BLaER1 (cell line): ENCODE measurements at regions not wholly inside any gene's neighbourhood (a gene's known extent, or its start where the extent isn't known, plus 50 kb on each side); places are given as distances from the start of the nearest gene placed in this dataset.

Source experiments
- H3K27ac ChIP-seq: shearing (Covaris generic); formaldehyde crosslinking; 2 replicates; pipeline ENCODE4 v1.8.1; 2022
- H3K27me3 ChIP-seq: shearing (Covaris generic); formaldehyde crosslinking; 2 replicates; pipeline ENCODE4 v1.8.1; 2022
- H3K36me3 ChIP-seq: shearing (Covaris generic); formaldehyde crosslinking; 2 replicates; pipeline ENCODE4 v1.8.1; 2022
- H3K4me1 ChIP-seq: shearing (Covaris generic); formaldehyde crosslinking; 2 replicates; pipeline ENCODE4 v1.8.1; 2022
- H3K4me2 ChIP-seq: shearing (Covaris generic); formaldehyde crosslinking; 2 replicates; pipeline ENCODE4 v1.8.1; 2022
- H3K4me3 ChIP-seq: shearing (Covaris generic); formaldehyde crosslinking; 2 replicates; pipeline ENCODE4 v1.8.1; 2022
- H3K9ac ChIP-seq: shearing (Covaris generic); formaldehyde crosslinking; 2 replicates; pipeline ENCODE4 v1.8.1; 2022
- H3K9me3 ChIP-seq: shearing (Covaris generic); formaldehyde crosslinking; 2 replicates; pipeline ENCODE4 v1.8.1; 2022
- H4K20me1 ChIP-seq: shearing (Covaris generic); formaldehyde crosslinking; 2 replicates; pipeline ENCODE4 v1.8.1; 2022
- Cebpa-rat ChIP-seq: shearing (Covaris generic); IDR thresholded peaks from 2 replicates; pipeline ENCODE4 v1.8.1; 2022

GRCh38 chr9:653856-654387 lies 187.6 kb upstream of the DMRT1 start:
- peaks cover 53% of the 10 kb centered on the region for H3K4me1 ChIP-seq

GRCh38 chr9:655875-656274 lies 185.6 kb upstream of the DMRT1 start:
- H4K20me1 ChIP-seq: no peaks in the 10 kb centered on the region

More at GRCh38 chr9:653856-654387, 187.6 kb upstream of the DMRT1 start:
- Histone ChIP-seq H3K27ac (no peak overlapping the region), H3K9ac (no peak overlapping the region), H3K4me2 (peak overlapping the region; percentile 40), H3K36me3 (no peaks in the 10 kb centered on the region), H4K20me1 (no peaks in the 10 kb centered on the region), H3K4me3 (no peak overlapping the region), H3K27me3 (no peaks in the 10 kb centered on the region; the same call in 1 of the 2 replicates), H3K9me3 (no peaks in the 10 kb centered on the region)
- no peak for TF ChIP-seq Cebpa-rat

GRCh38 chr9:656926-657568 lies 184.4 kb upstream of the DMRT1 start:
- no peak for TF ChIP-seq Cebpa-rat

More at GRCh38 chr9:655875-656274, 185.6 kb upstream of the DMRT1 start:
- Histone ChIP-seq H3K36me3 (no peaks in the 10 kb centered on the region), H3K4me3 (no peak overlapping the region), H3K9ac (no peak overlapping the region), H3K4me1 (peaks cover 52% of the 10 kb centered on the region), H3K27me3 (no peaks in the 10 kb centered on the region; the same call in 1 of the 2 replicates), H3K9me3 (no peaks in the 10 kb centered on the region), H3K4me2 (no peak overlapping the region), H3K27ac (no peak overlapping the region)
- TF ChIP-seq Cebpa-rat: no peak

GRCh38 chr9:659286-659685 lies 182.2 kb upstream of the DMRT1 start:
- H3K4me2 ChIP-seq: peak overlapping the region; percentile 65
- H3K27me3 ChIP-seq: no peaks in the 10 kb centered on the region; the same call in 1 of the 2 replicates
- no peaks in the 10 kb centered on the region for H4K20me1 ChIP-seq
- no peak overlapping the region for H3K27ac ChIP-seq
- no peak for TF ChIP-seq Cebpa-rat
- H3K4me3 ChIP-seq: no peak overlapping the region
- no peaks in the 10 kb centered on the region for H3K9me3 ChIP-seq
- H3K36me3 ChIP-seq: no peaks in the 10 kb centered on the region
- H3K4me1 ChIP-seq: peaks cover 29% of the 10 kb centered on the region
- no peak overlapping the region for H3K9ac ChIP-seq

More at GRCh38 chr9:656926-657568, 184.4 kb upstream of the DMRT1 start:
- H4K20me1 ChIP-seq: no peaks in the 10 kb centered on the region
- no peak overlapping the region for H3K4me3 ChIP-seq
- H3K4me1 ChIP-seq: peaks cover 45% of the 10 kb centered on the region
- H3K36me3 ChIP-seq: no peaks in the 10 kb centered on the region
- H3K9me3 ChIP-seq: no peaks in the 10 kb centered on the region
- H3K27me3 ChIP-seq: no peaks in the 10 kb centered on the region; the same call in 1 of the 2 replicates
- H3K4me2 ChIP-seq: no peak overlapping the region
- no peak overlapping the region for H3K9ac ChIP-seq
- H3K27ac ChIP-seq: no peak overlapping the region

GRCh38 chr9:660227-660626 lies 181.3 kb upstream of the DMRT1 start:
- no peak overlapping the region for H3K9ac ChIP-seq
- H4K20me1 ChIP-seq: no peaks in the 10 kb centered on the region
- H3K4me3 ChIP-seq: no peak overlapping the region
- H3K27me3 ChIP-seq: no peaks in the 10 kb centered on the region; the same call in 1 of the 2 replicates
- H3K4me1 ChIP-seq: peaks cover 20% of the 10 kb centered on the region
- H3K27ac ChIP-seq: no peak overlapping the region
- TF ChIP-seq Cebpa-rat: no peak
- H3K9me3 ChIP-seq: no peaks in the 10 kb centered on the region
- peak overlapping the region; percentile 65 for H3K4me2 ChIP-seq
- H3K36me3 ChIP-seq: no peaks in the 10 kb centered on the region

- Histone ChIP-seq H3K4me1 (peaks cover 19% of the 10 kb centered on the region), H3K4me2 (no peak overlapping the region), H3K9me3 (peaks cover under 1% of the 10 kb centered on the region), H3K4me3 (no peak overlapping the region), H3K36me3 (no peaks in the 10 kb centered on the region), H3K27me3 (no peaks in the 10 kb centered on the region; the same call in 1 of the 2 replicates), H3K9ac (no peak overlapping the region), H3K27ac (no peak overlapping the region), H4K20me1 (no peaks in the 10 kb centered on the region)
- no peak for TF ChIP-seq Cebpa-rat
These were observed 178.0 kb upstream of the DMRT1 start for GRCh38 chr9:663541-663940.

- no peaks in the 10 kb centered on the region for H3K27me3 ChIP-seq
- no peak overlapping the region for H3K4me2 ChIP-seq
- peaks cover 6% of the 10 kb centered on the region for H3K4me1 ChIP-seq
- H3K9ac ChIP-seq: no peak overlapping the region
- no peak overlapping the region for H3K27ac ChIP-seq
- H3K36me3 ChIP-seq: no peaks in the 10 kb centered on the region
- no peaks in the 10 kb centered on the region for H4K20me1 ChIP-seq
- H3K9me3 ChIP-seq: peaks cover 18% of the 10 kb centered on the region
- no peak for TF ChIP-seq Cebpa-rat
- no peak overlapping the region for H3K4me3 ChIP-seq
These were observed 176.2 kb upstream of the DMRT1 start for GRCh38 chr9:665296-665695.

GRCh38 chr9:671997-672396 lies 169.5 kb upstream of the DMRT1 start:
- no peak for TF ChIP-seq Cebpa-rat
- Histone ChIP-seq H3K27ac (no peak overlapping the region), H3K4me1 (peaks cover 14% of the 10 kb centered on the region), H3K9ac (no peak overlapping the region), H3K4me3 (no peak overlapping the region), H3K4me2 (no peak overlapping the region), H3K27me3 (no peaks in the 10 kb centered on the region), H3K36me3 (no peaks in the 10 kb centered on the region), H3K9me3 (peaks cover 24% of the 10 kb centered on the region), H4K20me1 (no peaks in the 10 kb centered on the region)

GRCh38 chr9:672851-673250 lies 168.6 kb upstream of the DMRT1 start:
- Histone ChIP-seq H3K27ac (no peak overlapping the region), H3K4me2 (no peak overlapping the region), H3K4me1 (peaks cover 22% of the 10 kb centered on the region), H3K27me3 (no peaks in the 10 kb centered on the region), H3K9me3 (peaks cover 24% of the 10 kb centered on the region), H3K4me3 (no peak overlapping the region), H3K9ac (no peak overlapping the region), H3K36me3 (no peaks in the 10 kb centered on the region), H4K20me1 (no peaks in the 10 kb centered on the region)
- TF ChIP-seq Cebpa-rat: no peak

- no peaks in the 10 kb centered on the region for H4K20me1 ChIP-seq
- no peak overlapping the region for H3K4me3 ChIP-seq
- peaks cover 24% of the 10 kb centered on the region for H3K9me3 ChIP-seq
- peak overlapping the region; percentile 30 for H3K4me2 ChIP-seq
- H3K4me1 ChIP-seq: peaks cover 25% of the 10 kb centered on the region
- H3K9ac ChIP-seq: no peak overlapping the region
- H3K27me3 ChIP-seq: no peaks in the 10 kb centered on the region
- no peak for TF ChIP-seq Cebpa-rat
- H3K36me3 ChIP-seq: no peaks in the 10 kb centered on the region
- no peak overlapping the region for H3K27ac ChIP-seq
These were observed 168.1 kb upstream of the DMRT1 start for GRCh38 chr9:673264-673965.
